WTC11 (cell line): ENCODE measurements at regions not wholly inside any gene's neighbourhood (a gene's known extent, or its start where the extent isn't known, plus 50 kb on each side); places are given as distances from the start of the nearest gene placed in this dataset.

Source experiments
- ATAC-seq: fragments of 200-7000 bp; cut with Tn5 transposase; 2 replicates; pipeline ENCODE4 v1.10.0; 2021; ENCODE audit warnings: mild to moderate bottlenecking, moderate library complexity
- CTCF ChIA-PET: fragments of 300-600 bp; sonication (Branson Sonifier 250); formaldehyde crosslinking; loops from one replicate; lab custom pipeline; 2021; ENCODE audit warnings: antibody characterized with exemption; lab: Charles Lee
- POLR2A ChIA-PET: fragments of 350-600 bp; sonication (Branson Sonifier 250); formaldehyde crosslinking; loops from one replicate; lab custom pipeline; 2021; ENCODE audit warnings: antibody characterized with exemption; lab: Charles Lee
- DNase-seq: peaks from one replicate; pipeline ENCODE4 v3.0.0; 2021; ENCODE audit warnings: low spot score
- H3K27ac Mint-ChIP-seq: 2 replicates; pipeline ENCODE4 v1.8.0; 2021; ENCODE audit warnings: mixed read lengths
- H3K27me3 Mint-ChIP-seq: 2 replicates; pipeline ENCODE4 v1.8.0; 2021; ENCODE audit warnings: low read depth, mild to moderate bottlenecking, moderate library complexity, mixed read lengths
- H3K36me3 Mint-ChIP-seq: 2 replicates; pipeline ENCODE4 v1.8.0; 2021; ENCODE audit warnings: mixed read lengths
- H3K4me1 Mint-ChIP-seq: 2 replicates; pipeline ENCODE4 v1.8.0; 2022; ENCODE audit warnings: mixed read lengths
- H3K4me3 Mint-ChIP-seq: 2 replicates; pipeline ENCODE4 v1.8.0; 2021; ENCODE audit warnings: mild to moderate bottlenecking, moderate library complexity, mixed read lengths
- H3K9me3 Mint-ChIP-seq: 2 replicates; pipeline ENCODE4 v1.8.0; 2021; ENCODE audit warnings: mixed read lengths
- ATF1 ChIP-seq: sonication (generic); formaldehyde crosslinking; IDR thresholded peaks from 2 replicates; pipeline ENCODE4 v1.8.1; 2023; ENCODE audit warnings: mild to moderate bottlenecking, moderate library complexity, missing genetic modification reagents
- E2F5 ChIP-seq: sonication (generic); formaldehyde crosslinking; IDR thresholded peaks from 2 replicates; pipeline ENCODE4 v1.8.1; 2022; ENCODE audit warnings: mild to moderate bottlenecking, moderate library complexity, missing genetic modification reagents
- ESRRA ChIP-seq: sonication (generic); formaldehyde crosslinking; IDR thresholded peaks from 2 replicates; pipeline ENCODE4 v1.8.1; 2022; ENCODE audit warnings: mild to moderate bottlenecking, missing genetic modification reagents, borderline replicate concordance
- FOXK1 ChIP-seq: sonication (generic); formaldehyde crosslinking; IDR thresholded peaks from 2 replicates; pipeline ENCODE4 v1.8.0; 2022; ENCODE audit warnings: mild to moderate bottlenecking, moderate library complexity, missing genetic modification reagents
- FOXP1 ChIP-seq: sonication (generic); formaldehyde crosslinking; IDR thresholded peaks from 2 replicates; pipeline ENCODE4 v1.8.0; 2022; ENCODE audit warnings: missing genetic modification reagents, mild to moderate bottlenecking, moderate library complexity, borderline replicate concordance
- GTF2I ChIP-seq: fragments of 250-450 bp; sonication (Bioruptor Pico); conservative IDR thresholded peaks from 2 replicates; pipeline ENCODE4 v1.4.0; 2021; ENCODE audit warnings: mild to moderate bottlenecking
- HMGA2 ChIP-seq: fragments of 250-450 bp; sonication (Bioruptor Pico); IDR thresholded peaks from 2 replicates; pipeline ENCODE4 v1.4.0; 2021; ENCODE audit warnings: mild to moderate bottlenecking, moderate library complexity
- HMGXB4 ChIP-seq: sonication (generic); formaldehyde crosslinking; IDR thresholded peaks from 2 replicates; pipeline ENCODE4 v1.8.1; 2023; ENCODE audit warnings: mild to moderate bottlenecking, moderate library complexity, missing genetic modification reagents
- JAZF1 ChIP-seq: fragments of 250-450 bp; sonication (Bioruptor Pico); IDR thresholded peaks from 2 replicates; pipeline ENCODE4 v1.9.0; 2021; ENCODE audit warnings: moderate library complexity, mild to moderate bottlenecking, inconsistent platforms
- JUN ChIP-seq: sonication (generic); formaldehyde crosslinking; IDR thresholded peaks from 2 replicates; pipeline ENCODE4 v1.8.0; 2023; ENCODE audit warnings: mild to moderate bottlenecking, missing genetic modification reagents
- NR2C2 ChIP-seq: sonication (generic); formaldehyde crosslinking; IDR thresholded peaks from 2 replicates; pipeline ENCODE4 v1.8.0; 2022; ENCODE audit warnings: mild to moderate bottlenecking, missing genetic modification reagents
- NR3C1 ChIP-seq: sonication (generic); formaldehyde crosslinking; conservative IDR thresholded peaks from 2 replicates; pipeline ENCODE4 v1.8.1; 2023; ENCODE audit warnings: low read depth, mild to moderate bottlenecking, missing genetic modification reagents
- OVOL2 ChIP-seq: fragments of 250-450 bp; sonication (Bioruptor Pico); IDR thresholded peaks from 2 replicates; pipeline ENCODE4 v1.9.0; 2021; ENCODE audit warnings: mild to moderate bottlenecking, borderline replicate concordance
- PRRX2 ChIP-seq: fragments of 250-450 bp; sonication (Bioruptor Pico); IDR thresholded peaks from 2 replicates; pipeline ENCODE4 v1.8.0; 2021; ENCODE audit warnings: mild to moderate bottlenecking
- RORB ChIP-seq: fragments of 250-450 bp; sonication (Bioruptor Pico); IDR thresholded peaks from 2 replicates; pipeline ENCODE4 v1.9.0; 2021; ENCODE audit warnings: mild to moderate bottlenecking
- SMAD3 ChIP-seq: sonication (generic); formaldehyde crosslinking; IDR thresholded peaks from 2 replicates; pipeline ENCODE4 v1.8.0; 2022; ENCODE audit warnings: missing genetic modification reagents, mild to moderate bottlenecking, borderline replicate concordance
- SP1 ChIP-seq: sonication (generic); formaldehyde crosslinking; conservative IDR thresholded peaks from 2 replicates; pipeline ENCODE4 v1.8.1; 2022; ENCODE audit warnings: missing genetic modification reagents
- TEAD1 ChIP-seq: sonication (generic); formaldehyde crosslinking; IDR thresholded peaks from 2 replicates; pipeline ENCODE4 v1.8.0; 2022; ENCODE audit warnings: mild to moderate bottlenecking, missing genetic modification reagents
- TP53 ChIP-seq: sonication (generic); formaldehyde crosslinking; IDR thresholded peaks from 2 replicates; pipeline ENCODE4 v1.8.1; 2023; ENCODE audit warnings: mild to moderate bottlenecking, missing genetic modification reagents
- ZNF317 ChIP-seq: sonication (generic); formaldehyde crosslinking; IDR thresholded peaks from 2 replicates; pipeline ENCODE4 v1.8.1; 2023; ENCODE audit warnings: low read depth, mild to moderate bottlenecking, moderate library complexity, missing genetic modification reagents, borderline replicate concordance
- ZNF396 ChIP-seq: fragments of 250-450 bp; sonication (Bioruptor Pico); IDR thresholded peaks from 2 replicates; pipeline ENCODE4 v1.8.0; 2021; ENCODE audit warnings: mild to moderate bottlenecking, moderate library complexity, borderline replicate concordance
- TF ChIP-seq, protein P1 (sequence below): sonication (generic); formaldehyde crosslinking; IDR thresholded peaks from 2 replicates; pipeline ENCODE4 v1.8.0; 2022; ENCODE audit warnings: mild to moderate bottlenecking, missing genetic modification reagents
- TF ChIP-seq, protein P2 (sequence below): sonication (generic); formaldehyde crosslinking; IDR thresholded peaks from 2 replicates; pipeline ENCODE4 v1.8.0; 2022; ENCODE audit warnings: missing genetic modification reagents
- TF ChIP-seq, protein P3 (sequence below): sonication (generic); formaldehyde crosslinking; IDR thresholded peaks from 2 replicates; pipeline ENCODE4 v1.8.1; 2023; ENCODE audit warnings: mild to moderate bottlenecking, missing genetic modification reagents, borderline replicate concordance

DNA sequence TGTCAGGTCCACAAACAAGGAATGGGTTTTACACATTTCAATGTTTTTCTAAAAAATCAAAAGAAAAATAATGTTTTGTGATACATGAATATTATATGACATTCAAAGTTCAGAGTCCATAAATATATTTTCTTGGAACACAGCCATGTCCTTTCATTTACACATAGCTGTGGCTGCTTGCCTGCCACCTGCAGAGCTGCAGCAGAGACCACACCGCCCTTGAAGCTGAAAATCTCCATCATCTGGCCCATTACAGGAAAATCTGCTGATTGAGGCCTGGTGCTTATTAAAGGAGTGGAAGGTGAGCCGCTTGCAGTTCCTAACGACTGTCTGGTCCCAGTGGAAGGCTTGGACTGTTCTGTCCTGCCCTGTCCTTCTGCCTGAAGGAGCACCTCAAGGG, 232.6 kb upstream of the ADAMTS16 start (continued):
- no peak for TF ChIP-seq ATF1 (CRISPR knock-in tag)
- no peak for TF ChIP-seq JUN
- no peak for TF ChIP-seq PRRX2 (CRISPR knock-in tag)
- no peak for TF ChIP-seq TEAD1 (CRISPR knock-in tag)
- no peak for TF ChIP-seq NR3C1
- TF ChIP-seq ESRRA (CRISPR knock-in tag), result no peak

DNA sequence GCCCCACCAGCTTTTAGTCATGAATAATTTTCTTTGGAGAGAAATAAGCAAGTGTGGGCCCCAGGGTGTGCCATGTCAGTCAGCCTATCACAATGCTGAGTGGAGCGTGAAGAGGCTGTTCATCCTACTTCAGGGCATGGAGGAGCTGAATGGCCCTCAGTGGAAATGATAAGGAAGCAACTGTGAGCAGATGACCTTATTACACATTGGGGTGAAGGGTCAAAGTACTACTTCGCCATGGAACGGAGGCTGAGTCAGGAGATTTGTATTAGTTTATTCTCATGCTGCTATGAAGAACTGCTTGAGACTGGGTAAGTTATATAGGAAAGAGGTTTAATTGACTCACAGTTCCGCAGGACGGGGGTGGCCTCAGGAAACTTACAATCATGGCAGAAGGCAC, 231.0 kb upstream of the ADAMTS16 start:
- H3K36me3 Mint-ChIP-seq, result no peaks in the 10 kb centered on the region
- H3K9me3 Mint-ChIP-seq, result peaks cover 21% of the 10 kb centered on the region
- no peak overlapping the region for H3K27ac Mint-ChIP-seq
- DNase-seq (no peak), ATAC-seq (no peak)
- no peak overlapping the region for H3K4me3 Mint-ChIP-seq
- CTCF ChIA-PET, result no interaction called here
- POLR2A ChIA-PET, result no interaction called here
- H3K27me3 Mint-ChIP-seq, result peaks cover 5% of the 10 kb centered on the region
- no peak for TF ChIP-seq SP1 (CRISPR knock-in tag)
- no peak for TF ChIP-seq JUN
- no peak for TF ChIP-seq GTF2I
- TF ChIP-seq FOXK1 (CRISPR knock-in tag), result no peak
- TF ChIP-seq, all 79 proteins: peak for 0
- peaks cover 9% of the 10 kb centered on the region; the same call in 1 of the 2 replicates for H3K4me1 Mint-ChIP-seq

DNA sequence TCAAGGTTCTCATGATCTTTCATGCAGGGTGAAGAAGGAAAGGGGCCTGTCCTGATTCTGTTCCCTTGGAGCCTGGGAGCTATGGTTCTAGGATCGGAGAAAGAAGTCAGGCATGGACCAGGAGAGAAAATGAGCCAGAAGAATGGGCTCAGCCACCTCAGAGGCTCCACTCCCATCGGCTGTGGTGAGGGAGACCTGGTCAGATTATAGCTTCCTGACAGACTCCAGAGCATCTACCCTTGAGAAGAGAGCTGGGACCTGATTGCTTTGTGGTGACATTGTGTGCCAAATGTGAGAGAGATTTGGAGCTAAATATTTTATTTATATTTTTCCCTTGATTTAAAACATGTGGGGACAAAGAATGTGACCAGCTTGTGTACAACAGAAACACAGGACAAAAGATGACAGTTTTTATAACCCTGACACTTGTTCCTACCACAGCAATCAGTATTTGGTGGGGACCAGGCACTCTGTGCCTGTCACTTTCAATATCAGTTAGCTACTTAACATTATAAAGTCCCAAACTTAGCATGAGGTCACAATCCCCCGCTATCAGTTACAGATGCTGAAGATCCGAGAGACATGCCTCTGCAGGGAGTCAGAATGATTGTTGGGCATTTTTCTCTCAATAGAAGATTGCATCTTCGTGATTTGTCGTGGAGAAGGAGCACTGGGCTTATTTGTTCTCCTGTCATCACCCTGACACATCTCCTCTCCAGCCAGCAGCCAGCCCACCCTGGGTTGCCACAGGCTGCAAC, 228.3 kb upstream of the ADAMTS16 start:
- CTCF ChIA-PET, result no interaction called here
- TF ChIP-seq, protein P1, sequence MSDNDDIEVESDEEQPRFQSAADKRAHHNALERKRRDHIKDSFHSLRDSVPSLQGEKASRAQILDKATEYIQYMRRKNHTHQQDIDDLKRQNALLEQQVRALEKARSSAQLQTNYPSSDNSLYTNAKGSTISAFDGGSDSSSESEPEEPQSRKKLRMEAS (CRISPR knock-in tag), result no peak
- no peak for TF ChIP-seq ZNF317 (CRISPR knock-in tag)
- TF ChIP-seq E2F5, result no peak
- no peak for TF ChIP-seq RORB (CRISPR knock-in tag)
- no peak for TF ChIP-seq JAZF1 (CRISPR knock-in tag)
- TF ChIP-seq OVOL2 (CRISPR knock-in tag), result no peak
- TF ChIP-seq FOXP1 (CRISPR knock-in tag), result no peak
- no peak for TF ChIP-seq HMGXB4 (CRISPR knock-in tag)
- TF ChIP-seq, protein P2, sequence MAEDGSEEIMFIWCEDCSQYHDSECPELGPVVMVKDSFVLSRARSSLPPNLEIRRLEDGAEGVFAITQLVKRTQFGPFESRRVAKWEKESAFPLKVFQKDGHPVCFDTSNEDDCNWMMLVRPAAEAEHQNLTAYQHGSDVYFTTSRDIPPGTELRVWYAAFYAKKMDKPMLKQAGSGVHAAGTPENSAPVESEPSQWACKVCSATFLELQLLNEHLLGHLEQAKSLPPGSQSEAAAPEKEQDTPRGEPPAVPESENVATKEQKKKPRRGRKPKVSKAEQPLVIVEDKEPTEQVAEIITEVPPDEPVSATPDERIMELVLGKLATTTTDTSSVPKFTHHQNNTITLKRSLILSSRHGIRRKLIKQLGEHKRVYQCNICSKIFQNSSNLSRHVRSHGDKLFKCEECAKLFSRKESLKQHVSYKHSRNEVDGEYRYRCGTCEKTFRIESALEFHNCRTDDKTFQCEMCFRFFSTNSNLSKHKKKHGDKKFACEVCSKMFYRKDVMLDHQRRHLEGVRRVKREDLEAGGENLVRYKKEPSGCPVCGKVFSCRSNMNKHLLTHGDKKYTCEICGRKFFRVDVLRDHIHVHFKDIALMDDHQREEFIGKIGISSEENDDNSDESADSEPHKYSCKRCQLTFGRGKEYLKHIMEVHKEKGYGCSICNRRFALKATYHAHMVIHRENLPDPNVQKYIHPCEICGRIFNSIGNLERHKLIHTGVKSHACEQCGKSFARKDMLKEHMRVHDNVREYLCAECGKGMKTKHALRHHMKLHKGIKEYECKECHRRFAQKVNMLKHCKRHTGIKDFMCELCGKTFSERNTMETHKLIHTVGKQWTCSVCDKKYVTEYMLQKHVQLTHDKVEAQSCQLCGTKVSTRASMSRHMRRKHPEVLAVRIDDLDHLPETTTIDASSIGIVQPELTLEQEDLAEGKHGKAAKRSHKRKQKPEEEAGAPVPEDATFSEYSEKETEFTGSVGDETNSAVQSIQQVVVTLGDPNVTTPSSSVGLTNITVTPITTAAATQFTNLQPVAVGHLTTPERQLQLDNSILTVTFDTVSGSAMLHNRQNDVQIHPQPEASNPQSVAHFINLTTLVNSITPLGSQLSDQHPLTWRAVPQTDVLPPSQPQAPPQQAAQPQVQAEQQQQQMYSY, result no peak
- TF ChIP-seq, protein P3, sequence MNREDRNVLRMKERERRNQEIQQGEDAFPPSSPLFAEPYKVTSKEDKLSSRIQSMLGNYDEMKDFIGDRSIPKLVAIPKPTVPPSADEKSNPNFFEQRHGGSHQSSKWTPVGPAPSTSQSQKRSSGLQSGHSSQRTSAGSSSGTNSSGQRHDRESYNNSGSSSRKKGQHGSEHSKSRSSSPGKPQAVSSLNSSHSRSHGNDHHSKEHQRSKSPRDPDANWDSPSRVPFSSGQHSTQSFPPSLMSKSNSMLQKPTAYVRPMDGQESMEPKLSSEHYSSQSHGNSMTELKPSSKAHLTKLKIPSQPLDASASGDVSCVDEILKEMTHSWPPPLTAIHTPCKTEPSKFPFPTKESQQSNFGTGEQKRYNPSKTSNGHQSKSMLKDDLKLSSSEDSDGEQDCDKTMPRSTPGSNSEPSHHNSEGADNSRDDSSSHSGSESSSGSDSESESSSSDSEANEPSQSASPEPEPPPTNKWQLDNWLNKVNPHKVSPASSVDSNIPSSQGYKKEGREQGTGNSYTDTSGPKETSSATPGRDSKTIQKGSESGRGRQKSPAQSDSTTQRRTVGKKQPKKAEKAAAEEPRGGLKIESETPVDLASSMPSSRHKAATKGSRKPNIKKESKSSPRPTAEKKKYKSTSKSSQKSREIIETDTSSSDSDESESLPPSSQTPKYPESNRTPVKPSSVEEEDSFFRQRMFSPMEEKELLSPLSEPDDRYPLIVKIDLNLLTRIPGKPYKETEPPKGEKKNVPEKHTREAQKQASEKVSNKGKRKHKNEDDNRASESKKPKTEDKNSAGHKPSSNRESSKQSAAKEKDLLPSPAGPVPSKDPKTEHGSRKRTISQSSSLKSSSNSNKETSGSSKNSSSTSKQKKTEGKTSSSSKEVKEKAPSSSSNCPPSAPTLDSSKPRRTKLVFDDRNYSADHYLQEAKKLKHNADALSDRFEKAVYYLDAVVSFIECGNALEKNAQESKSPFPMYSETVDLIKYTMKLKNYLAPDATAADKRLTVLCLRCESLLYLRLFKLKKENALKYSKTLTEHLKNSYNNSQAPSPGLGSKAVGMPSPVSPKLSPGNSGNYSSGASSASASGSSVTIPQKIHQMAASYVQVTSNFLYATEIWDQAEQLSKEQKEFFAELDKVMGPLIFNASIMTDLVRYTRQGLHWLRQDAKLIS, result no peak
- no peak for TF ChIP-seq HMGA2
- no peak for TF ChIP-seq SMAD3 (CRISPR knock-in tag)
- no peak for TF ChIP-seq GTF2I
- no peak for TF ChIP-seq JUN
- TF ChIP-seq TP53 (CRISPR knock-in tag), result no peak
- TF ChIP-seq NR2C2 (CRISPR knock-in tag), result no peak
- TF ChIP-seq ZNF396, result no peak
- Mint-ChIP-seq H3K27ac (no peak overlapping the region), H3K27me3 (peaks cover 5% of the 10 kb centered on the region), H3K36me3 (no peaks in the 10 kb centered on the region), H3K4me1 (peaks cover 5% of the 10 kb centered on the region; the same call in 1 of the 2 replicates), H3K4me3 (no peak overlapping the region), H3K9me3 (peaks cover 21% of the 10 kb centered on the region)
- DNase-seq (no peak), ATAC-seq (no peak)
- POLR2A ChIA-PET, result no interaction called here
